Medulla oblongata (tissue), 1 donor: ENCODE measurements at regions not wholly inside any gene's neighbourhood (a gene's known extent, or its start where the extent isn't known, plus 50 kb on each side); places are given as distances from the start of the nearest gene placed in this dataset.

Experiments
- DNase-seq: peaks from one replicate; pipeline ENCODE4 v3.0.0-alpha.2; 2015; ENCODE audit errors: extremely low spot score

DNA sequence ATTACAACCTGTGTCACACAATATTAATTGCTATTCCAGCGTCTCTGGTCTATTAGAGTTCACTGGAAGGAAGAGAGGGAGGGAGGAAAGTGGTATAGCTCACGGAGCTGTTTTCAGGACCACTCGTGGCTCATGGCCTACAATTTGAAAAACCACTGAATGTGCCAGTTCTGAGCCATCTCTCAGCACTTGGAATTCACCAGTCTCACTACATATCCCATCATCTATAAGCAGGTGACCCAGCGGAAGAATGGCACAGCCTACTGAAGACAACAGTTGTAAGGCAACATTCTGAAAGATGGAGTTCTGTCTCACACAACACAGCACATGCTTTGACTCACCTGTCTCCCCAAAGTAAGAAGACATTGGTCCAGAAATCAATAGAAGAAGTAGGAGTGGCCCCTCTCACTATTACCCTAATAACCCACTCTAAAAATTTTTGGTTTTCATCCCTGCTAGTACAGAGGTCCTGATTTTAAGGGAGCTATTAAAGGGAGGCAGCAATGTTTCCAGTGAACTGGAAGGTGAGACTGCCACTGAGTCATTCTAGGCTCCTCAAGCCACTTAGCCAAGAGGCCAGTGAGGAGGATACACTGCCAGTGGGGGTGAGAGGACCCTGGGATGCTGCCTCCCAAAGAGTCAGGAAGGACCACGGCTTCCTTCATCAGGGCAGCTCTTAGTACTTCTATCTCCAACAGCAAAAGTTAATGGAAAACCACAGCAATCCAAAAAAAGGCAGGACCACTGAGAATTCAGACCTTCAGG is 50.0 kb upstream of the DOCK9 start:
- no peak for DNase-seq

GRCh38 chr13:99028890-99029289 is 51.0 kb upstream of the DOCK9 start:
- no peak for DNase-seq

DNA sequence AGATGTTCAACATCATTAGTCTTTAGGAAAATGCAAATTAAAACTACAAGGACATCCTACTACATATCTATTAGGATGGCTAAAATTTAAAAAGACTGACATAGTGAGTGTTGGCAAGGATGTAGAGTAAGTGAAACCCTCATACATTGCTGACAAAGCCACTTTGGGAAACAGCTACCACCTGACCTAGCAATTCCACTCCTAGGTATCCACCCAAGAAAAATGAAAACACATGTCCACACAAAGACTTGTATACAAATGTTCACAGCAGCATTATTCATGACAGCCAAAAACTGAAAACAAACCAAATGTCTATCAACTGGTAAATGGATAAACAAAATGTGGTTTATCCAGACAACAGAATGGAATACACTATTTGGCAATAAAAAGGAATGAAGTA is 51.7 kb upstream of the DOCK9 start:
- no peak for DNase-seq

DNA sequence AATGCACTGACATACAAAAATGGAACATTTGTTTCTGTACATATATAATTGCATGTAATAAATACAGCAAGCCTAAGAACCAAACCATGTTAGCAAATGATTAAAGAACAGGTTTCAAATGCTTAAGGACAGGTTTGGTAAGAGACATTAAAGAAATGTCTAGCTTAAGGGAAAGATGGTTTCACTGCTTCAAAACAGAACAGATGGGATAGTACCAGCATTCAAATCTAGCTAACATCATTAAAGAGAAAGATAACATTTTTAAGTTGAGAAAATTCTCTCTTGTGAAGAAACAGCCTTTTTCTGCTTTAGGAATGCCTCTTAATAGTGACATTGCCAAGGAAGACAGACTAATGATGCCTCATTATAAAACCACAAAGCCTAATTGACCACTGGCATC is 52.5 kb upstream of the DOCK9 start:
- no peak for DNase-seq

DNA sequence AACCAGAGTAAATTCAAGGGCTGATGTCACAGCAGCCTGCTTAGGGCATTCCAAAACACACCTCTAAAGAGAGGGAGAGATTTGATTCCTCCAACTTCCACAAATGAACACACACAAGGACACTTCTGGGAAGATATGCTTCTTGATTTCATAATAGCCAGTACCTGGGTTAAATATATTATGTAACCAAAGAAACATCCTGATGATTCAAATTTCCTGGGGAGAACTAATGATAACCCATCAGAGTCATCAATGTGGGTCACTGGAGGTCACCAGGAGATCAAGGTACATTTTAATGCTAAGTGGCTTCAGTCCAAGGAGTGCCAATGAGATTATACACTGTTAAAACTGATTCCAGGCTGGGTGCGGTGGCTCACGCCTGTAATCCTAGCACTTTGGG is 54.0 kb upstream of the DOCK9 start:
- DNase-seq = no peak

GRCh38 chr13:99033814-99034213 is 56.0 kb upstream of the DOCK9 start:
- peak; percentile 73 for DNase-seq

GRCh38 chr13:99034333-99035085 is 56.6 kb upstream of the DOCK9 start:
- no peak for DNase-seq

DNA sequence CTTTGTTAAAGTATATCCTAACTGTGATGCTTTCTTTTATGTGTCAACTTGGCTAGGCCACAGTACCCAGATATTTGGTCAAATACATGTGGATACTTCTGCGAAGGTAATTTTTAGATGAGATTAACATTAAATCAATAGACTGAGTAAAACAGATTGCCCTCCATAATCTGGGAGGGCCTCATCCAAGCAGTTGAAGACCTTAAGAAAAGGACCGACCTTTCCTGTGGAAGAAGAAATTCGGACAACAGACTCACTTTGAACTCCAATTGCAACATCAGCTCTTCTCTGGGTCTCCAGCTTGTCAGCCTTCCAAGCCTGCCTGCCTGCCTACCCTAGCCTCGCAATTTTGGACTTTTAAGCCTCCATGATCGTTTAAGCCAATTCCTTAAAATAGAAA is 57.9 kb upstream of the DOCK9 start:
- no peak for DNase-seq

DNA sequence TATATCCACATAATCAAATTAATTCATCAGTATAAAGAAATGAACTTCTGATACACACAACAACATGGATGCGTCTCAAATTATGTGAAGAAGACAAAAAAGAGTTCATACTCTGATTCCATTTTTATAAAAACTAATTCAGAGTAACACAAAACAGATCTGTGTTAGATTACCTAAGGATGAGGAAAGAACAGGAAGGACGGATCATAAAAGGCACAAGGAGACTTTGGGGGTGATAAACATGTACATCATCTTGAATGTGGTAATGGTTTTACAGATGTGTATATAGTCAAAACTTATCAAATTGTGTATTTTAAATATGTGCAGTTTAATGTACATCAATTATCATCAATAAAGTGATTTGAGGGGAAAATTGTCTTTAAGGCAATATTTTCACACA is 59.9 kb upstream of the DOCK9 start:
- no peak for DNase-seq

- DNase-seq = no peak
Observed at GRCh38 chr13:99039718-99040280, 61.9 kb upstream of the DOCK9 start.

GRCh38 chr13:99040536-99041131 is 62.8 kb upstream of the DOCK9 start:
- no peak for DNase-seq

DNA sequence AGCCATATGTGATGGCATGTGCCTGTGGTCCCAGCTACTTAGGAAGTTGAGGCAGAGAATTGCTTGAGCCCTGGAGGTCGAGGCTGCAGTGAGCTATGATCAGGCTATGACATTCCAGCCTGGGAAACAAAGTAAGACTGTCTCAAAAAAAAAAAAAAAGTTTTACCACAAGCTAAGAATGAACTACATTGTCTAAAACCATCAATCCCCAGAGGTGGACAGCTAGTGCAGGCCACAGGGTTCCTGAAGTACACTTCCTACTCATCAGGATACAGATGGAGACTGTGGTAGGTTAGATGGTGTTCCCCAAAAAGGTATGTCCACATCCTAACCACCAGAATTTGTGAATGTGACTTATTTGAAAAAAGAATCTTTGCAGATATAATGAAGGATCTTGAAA is 63.5 kb upstream of the DOCK9 start:
- no peak for DNase-seq

DNA sequence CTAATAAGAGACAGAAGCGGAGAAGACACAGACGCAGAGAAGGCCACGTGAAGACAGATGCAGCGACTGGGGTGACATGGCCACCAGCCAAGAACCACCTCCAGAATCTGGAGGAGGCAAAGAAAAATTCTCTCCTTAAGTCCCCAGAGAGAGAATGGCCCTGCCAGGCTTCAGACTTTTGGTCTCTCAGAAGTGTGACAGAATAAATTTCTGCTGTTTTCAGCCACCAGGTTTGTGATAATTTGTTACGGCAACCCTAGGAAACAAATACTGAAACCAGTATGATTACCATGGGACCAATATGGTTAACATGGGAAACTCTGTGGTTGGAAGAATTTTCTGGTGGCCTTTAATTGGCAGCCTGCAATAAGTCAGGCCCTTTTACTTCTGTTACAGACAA is 63.9 kb upstream of the DOCK9 start:
- no peak for DNase-seq

- DNase-seq = no peak
Observed at GRCh38 chr13:99042521-99043250, 64.8 kb upstream of the DOCK9 start.

- DNase-seq = no peak
Observed at GRCh38 chr13:99043831-99044231, 66.0 kb upstream of the DOCK9 start.

- DNase-seq = no peak
Observed at GRCh38 chr13:99044764-99045163, 66.9 kb upstream of the DOCK9 start.

GRCh38 chr13:99045396-99045795 is 67.5 kb upstream of the DOCK9 start:
- DNase-seq = no peak

DNA sequence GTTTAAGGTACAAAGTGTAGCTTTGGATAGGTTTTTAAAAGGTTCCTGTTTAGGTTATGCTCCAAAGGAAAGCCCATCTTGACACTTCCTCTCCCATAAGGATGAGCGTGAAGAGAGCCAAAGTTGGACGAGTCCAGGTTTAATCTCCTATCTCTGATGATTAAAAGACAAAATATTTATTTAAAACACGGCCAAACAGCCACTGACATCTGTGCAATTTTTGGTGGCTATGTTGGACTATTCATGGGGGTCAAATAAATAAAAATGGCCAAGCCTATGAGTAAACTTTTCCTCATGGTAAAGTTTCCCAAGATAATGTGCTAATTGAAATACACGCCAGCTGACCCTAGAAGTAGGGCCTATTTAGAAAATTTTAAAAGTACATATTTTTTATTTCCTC is 69.0 kb upstream of the DOCK9 start:
- no peak for DNase-seq

DNA sequence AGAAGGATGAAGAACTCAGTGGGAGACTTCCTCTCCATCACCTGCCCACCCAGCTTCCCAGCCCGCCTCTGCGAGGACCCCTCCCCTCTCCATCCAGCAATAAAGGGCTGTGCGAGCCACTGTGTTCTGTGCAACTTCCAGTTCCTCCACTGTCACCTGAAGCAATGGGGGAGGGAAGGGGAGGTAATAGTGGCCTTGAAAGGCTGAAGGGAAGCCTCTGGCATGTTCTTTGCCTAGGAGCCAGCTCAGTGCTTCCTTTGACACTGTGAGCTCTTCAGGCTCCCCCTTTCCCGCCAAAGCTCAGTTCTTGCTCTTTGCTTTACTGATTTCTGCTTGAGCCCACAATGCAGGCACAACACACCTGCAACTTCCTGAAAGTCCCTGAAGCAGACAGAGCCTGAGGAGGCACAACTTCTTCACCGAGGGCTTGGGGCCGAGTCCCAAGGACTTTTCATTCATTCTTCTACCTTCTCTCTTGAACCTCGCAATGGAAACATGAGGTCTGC is 73.2 kb upstream of the DOCK9 start:
- no peak for DNase-seq

DNA sequence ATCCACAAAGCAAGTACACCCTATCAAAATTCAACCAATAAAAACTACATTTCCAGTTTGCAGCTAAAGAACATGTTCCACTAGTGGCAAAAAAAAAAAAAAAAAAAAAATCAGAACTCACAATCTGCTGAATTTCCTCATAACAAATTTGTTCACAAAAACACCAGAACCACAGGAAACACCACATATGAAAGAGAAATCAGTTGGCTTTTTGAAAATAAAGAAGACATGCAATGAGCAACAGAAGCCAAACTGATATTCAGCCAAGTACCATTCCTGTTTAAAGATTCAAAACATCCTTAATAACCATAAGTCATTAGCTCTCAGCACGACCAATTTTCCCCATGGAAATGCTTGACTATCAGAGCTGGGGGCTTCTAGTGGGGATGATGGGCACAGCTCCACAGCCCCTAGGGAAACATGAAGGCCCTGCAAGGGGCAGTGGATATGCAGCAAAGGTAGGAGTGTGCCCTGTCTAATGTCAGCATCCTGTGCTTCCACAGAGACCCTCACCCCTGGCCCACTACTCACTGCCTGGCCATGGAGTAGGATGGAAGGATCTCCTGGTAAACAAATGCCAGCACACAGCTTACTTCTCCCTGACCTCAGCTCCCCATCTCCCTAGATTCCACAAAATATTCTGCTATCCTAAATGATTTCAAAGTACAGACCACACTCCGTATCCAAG is 74.0 kb upstream of the DOCK9 start:
- DNase-seq = no peak

GRCh38 chr13:99053636-99054233 is 75.9 kb upstream of the DOCK9 start:
- no peak for DNase-seq
